Liver (tissue), 8 donors: ENCODE measurements at regions not wholly inside any gene's neighbourhood (a gene's known extent, or its start where the extent isn't known, plus 50 kb on each side); places are given as distances from the start of the nearest gene placed in this dataset.

Source experiments
- DNase-seq: peaks from one replicate; pipeline ENCODE4 v3.0.0-alpha.2; 2017; ENCODE audit warnings: low spot score
- H3K27ac ChIP-seq, 2 donors: one replicate each; pipeline ENCODE4 v1.7.0; 2013; ENCODE audit warnings: inconsistent platforms in 2 of 2, low read length in 2 of 2, control low read depth in 1 of 2, low read depth in 1 of 2, mild to moderate bottlenecking in 1 of 2
- H3K27me3 ChIP-seq, 4 donors: one replicate each; pipeline versions ENCODE4 v1.6.1 to v1.7.0; 2013; ENCODE audit warnings: low read length in 3 of 4, inconsistent platforms in 1 of 4, mild to moderate bottlenecking in 1 of 4, moderate library complexity in 1 of 4; ENCODE audit not compliant: control insufficient read depth in 4 of 4, insufficient read depth in 4 of 4
- H3K36me3 ChIP-seq, 4 donors: one replicate each; pipeline versions ENCODE4 v1.6.1 to v1.7.0; 2013; ENCODE audit warnings: low read length in 3 of 4, mild to moderate bottlenecking in 3 of 4, low read depth in 1 of 4, moderate library complexity in 1 of 4; ENCODE audit not compliant: control insufficient read depth in 4 of 4, insufficient read depth in 3 of 4
- H3K4me1 ChIP-seq, 4 donors: one replicate each; pipeline versions ENCODE4 v1.6.1 to v1.7.0; 2013; ENCODE audit warnings: low read length in 3 of 4, mild to moderate bottlenecking in 3 of 4, moderate library complexity in 1 of 4; ENCODE audit not compliant: control insufficient read depth in 4 of 4, insufficient read depth in 4 of 4
- H3K4me3 ChIP-seq, 3 donors: one replicate each; pipeline versions ENCODE4 v1.6.1 to v1.7.0; 2013; ENCODE audit warnings: low read length in 3 of 3, control low read depth in 1 of 3, low read depth in 1 of 3, mild to moderate bottlenecking in 1 of 3
- H3K9ac ChIP-seq, 2 donors: one replicate each; pipeline ENCODE4 v1.7.0; 2013; ENCODE audit warnings: low read length in 2 of 2, mild to moderate bottlenecking in 2 of 2, moderate library complexity in 2 of 2, control low read depth in 1 of 2, low read depth in 1 of 2
- H3K9me3 ChIP-seq, 4 donors: one replicate each; pipeline versions ENCODE4 v1.6.1 to v1.7.0; 2013; ENCODE audit warnings: low read length in 3 of 4; ENCODE audit not compliant: control insufficient read depth in 4 of 4
- ATF3 ChIP-seq: IDR thresholded peaks from 2 replicates; pipeline ENCODE4 v1.6.1; 2016; ENCODE audit warnings: antibody characterized with exemption
- EGR1 ChIP-seq, 2 donors: IDR thresholded peaks; 2 replicates each; pipeline ENCODE4 v1.6.1; 2016 to 2018; ENCODE audit warnings: antibody characterized with exemption in 2 of 2, low read depth in 2 of 2
- FOXA1 ChIP-seq: IDR thresholded peaks from 2 replicates; pipeline ENCODE4 v1.6.1; 2016; ENCODE audit warnings: antibody characterized with exemption
- FOXA2 ChIP-seq: IDR thresholded peaks from 2 replicates; pipeline ENCODE4 v1.6.1; 2016; ENCODE audit warnings: antibody characterized with exemption
- GABPA ChIP-seq, 2 donors: IDR thresholded peaks in 1 of 2; conservative IDR thresholded peaks in 1 of 2; 2 replicates each; pipeline ENCODE4 v1.6.1; 2016; ENCODE audit warnings: antibody characterized with exemption in 2 of 2, mild to moderate bottlenecking in 1 of 2, moderate library complexity in 1 of 2
- HNF4A ChIP-seq, 2 donors: conservative IDR thresholded peaks; 2 replicates each; pipeline ENCODE4 v1.6.1; 2016; ENCODE audit warnings: antibody characterized with exemption in 2 of 2, mild to moderate bottlenecking in 2 of 2
- HNF4G ChIP-seq: IDR thresholded peaks from 2 replicates; pipeline ENCODE4 v1.6.1; 2016; ENCODE audit warnings: antibody characterized with exemption
- JUND ChIP-seq, 2 donors: IDR thresholded peaks; 2 replicates each; pipeline ENCODE4 v1.6.1; 2016; ENCODE audit warnings: antibody characterized with exemption in 2 of 2
- MAX ChIP-seq: IDR thresholded peaks from 2 replicates; pipeline ENCODE4 v1.6.1; 2016; ENCODE audit warnings: antibody characterized with exemption
- NR2F2 ChIP-seq: IDR thresholded peaks from 2 replicates; pipeline ENCODE4 v1.6.1; 2016; ENCODE audit warnings: antibody characterized with exemption
- RAD21 ChIP-seq, 2 donors: IDR thresholded peaks; 2 replicates each; pipeline ENCODE4 v1.6.1; 2016; ENCODE audit warnings: antibody characterized with exemption in 2 of 2, mild to moderate bottlenecking in 2 of 2
- RXRA ChIP-seq, 2 donors: IDR thresholded peaks; 2 replicates each; pipeline ENCODE4 v1.6.1; 2017 to 2018; ENCODE audit warnings: antibody characterized with exemption in 2 of 2, mild to moderate bottlenecking in 1 of 2
- SP1 ChIP-seq: IDR thresholded peaks from 2 replicates; pipeline ENCODE4 v1.6.1; 2018; ENCODE audit warnings: antibody characterized with exemption, mild to moderate bottlenecking
- TAF1 ChIP-seq: conservative IDR thresholded peaks from 2 replicates; pipeline ENCODE4 v1.6.1; 2016; ENCODE audit warnings: antibody characterized with exemption, mild to moderate bottlenecking
- YY1 ChIP-seq: IDR thresholded peaks from 2 replicates; pipeline ENCODE4 v1.6.1; 2016; ENCODE audit warnings: antibody characterized with exemption, mild to moderate bottlenecking
- ZBTB33 ChIP-seq: IDR thresholded peaks from 2 replicates; pipeline ENCODE4 v1.6.1; 2016; ENCODE audit warnings: antibody characterized with exemption
- WGBS: extraction: QIAGEN DNeasy Blood & Tissue Kit; methylation state at CpG from one replicate; pipeline ENCODE4 v1.1.7; 2013; 5-methylcytosine and 5-hydroxymethylcytosine counted together
- TF ChIP-seq, protein P1 (sequence below): fragments of 150-350 bp; IDR thresholded peaks from 2 replicates; pipeline ENCODE4 v1.5.1; 2017; ENCODE audit warnings: improper control_type of control experiment, low read depth, low read length; ENCODE audit not compliant: missing input control
- TF ChIP-seq, protein P2 (sequence below): IDR thresholded peaks from 2 replicates; pipeline ENCODE4 v1.6.1; 2016; ENCODE audit warnings: antibody characterized with exemption, mild to moderate bottlenecking
- donor health status: healthy.
- donor health status: healthy.
- donor health status: healthy.
- donor health status: healthy.
- donor health status: healthy.

DNA sequence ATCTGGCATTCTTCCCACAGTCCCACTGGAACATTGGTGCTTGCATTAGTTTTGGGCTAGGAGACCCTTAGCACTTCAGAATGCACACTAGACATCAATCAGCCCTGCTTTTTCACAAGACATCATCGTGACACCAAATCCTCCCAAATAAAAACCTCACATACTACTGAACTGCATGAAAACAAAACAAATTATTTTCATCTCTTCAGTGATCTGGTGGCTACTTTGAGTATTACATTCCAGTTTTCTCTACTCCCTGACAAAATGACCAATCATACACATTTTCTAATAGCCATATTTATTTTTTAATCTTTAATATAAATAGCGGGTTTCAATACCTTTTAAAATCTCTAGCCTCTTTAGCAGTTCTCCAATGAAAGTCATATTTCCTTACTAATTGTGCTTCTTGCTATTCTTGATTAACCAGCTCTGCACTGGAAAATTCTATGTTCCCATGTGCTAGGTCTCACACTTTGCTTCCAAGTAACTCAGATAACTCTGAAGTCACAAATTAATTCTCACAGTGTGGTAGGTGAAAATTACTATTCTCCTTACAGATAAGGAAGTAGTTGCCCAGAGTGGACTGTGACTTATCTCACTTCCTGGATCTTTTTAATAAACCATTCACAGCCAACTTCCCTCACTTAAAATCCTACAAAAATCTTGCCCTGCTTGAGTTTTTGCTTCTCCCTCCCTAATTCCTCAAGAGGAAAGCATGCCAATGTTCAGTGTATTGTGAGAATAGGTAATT, 82.5 kb upstream of the EPB41L3 start:
- no peak overlapping the region for H3K4me3 ChIP-seq
- H3K36me3 ChIP-seq, result no peaks in the 10 kb centered on the region
- no peak overlapping the region for H3K9ac ChIP-seq
- no peak overlapping the region for H3K27ac ChIP-seq
- 90% methylated on average over 2 of the region's 2 CpGs for WGBS
- H3K27me3 ChIP-seq, result peaks cover 0 to 11% (median 0%) of the 10 kb centered on the region in 4 donors
- H3K4me1 ChIP-seq, result peaks cover 6 to 32% (median 27%) of the 10 kb centered on the region in 4 donors
- no peaks in the 10 kb centered on the region for H3K9me3 ChIP-seq
- no peak for TF ChIP-seq MAX
- no peak for TF ChIP-seq ATF3
- TF ChIP-seq GABPA (IDR thresholded peaks at IDR 0.05 in 1 of 2, conservative IDR thresholded peaks at IDR 0.05 in 1 of 2), result no peak
- TF ChIP-seq SP1, result no peak
- no peak for TF ChIP-seq RAD21 (IDR thresholded peaks at IDR 0.05)
- TF ChIP-seq RXRA (IDR thresholded peaks at IDR 0.05), result no peak
- no peak for TF ChIP-seq TAF1
- TF ChIP-seq HNF4A (conservative IDR thresholded peaks at IDR 0.05), result no peak
- TF ChIP-seq ZBTB33, result no peak
- no peak for TF ChIP-seq HNF4G
- DNase-seq, result no peak

DNA sequence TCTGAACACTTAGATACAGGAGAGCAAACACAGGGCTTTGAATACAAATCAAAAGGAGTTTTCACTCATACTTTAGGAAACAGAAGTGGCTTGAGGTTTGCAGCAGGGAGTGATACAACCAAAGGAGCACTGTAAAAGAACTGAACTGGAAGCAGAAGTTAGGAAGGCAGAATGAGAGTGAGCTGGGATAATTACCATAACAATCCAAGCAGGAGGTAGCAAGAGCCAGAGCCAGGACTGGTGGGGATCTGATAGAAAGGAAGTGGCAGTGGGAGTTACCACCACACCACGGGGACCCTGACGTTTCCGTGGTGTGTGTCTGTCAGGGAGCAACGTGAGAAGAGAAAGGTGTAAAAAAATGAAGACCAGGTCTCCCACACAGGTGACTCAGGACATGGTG, 81.3 kb upstream of the EPB41L3 start:
- H3K9me3 ChIP-seq, result no peaks in the 10 kb centered on the region
- peaks cover 0 to 11% (median 0%) of the 10 kb centered on the region in 4 donors for H3K27me3 ChIP-seq
- H3K9ac ChIP-seq, result no peak overlapping the region
- no peaks in the 10 kb centered on the region for H3K36me3 ChIP-seq
- peaks cover 6 to 24% (median 20%) of the 10 kb centered on the region in 4 donors for H3K4me1 ChIP-seq
- no peak for TF ChIP-seq YY1
- TF ChIP-seq JUND (IDR thresholded peaks at IDR 0.05), result no peak
- no peak for TF ChIP-seq ZBTB33
- TF ChIP-seq TAF1, result no peak
- TF ChIP-seq GABPA (IDR thresholded peaks at IDR 0.05 in 1 of 2, conservative IDR thresholded peaks at IDR 0.05 in 1 of 2), result no peak
- no peak for TF ChIP-seq ATF3
- TF ChIP-seq RAD21 (IDR thresholded peaks at IDR 0.05), result no peak
- TF ChIP-seq, protein P1, sequence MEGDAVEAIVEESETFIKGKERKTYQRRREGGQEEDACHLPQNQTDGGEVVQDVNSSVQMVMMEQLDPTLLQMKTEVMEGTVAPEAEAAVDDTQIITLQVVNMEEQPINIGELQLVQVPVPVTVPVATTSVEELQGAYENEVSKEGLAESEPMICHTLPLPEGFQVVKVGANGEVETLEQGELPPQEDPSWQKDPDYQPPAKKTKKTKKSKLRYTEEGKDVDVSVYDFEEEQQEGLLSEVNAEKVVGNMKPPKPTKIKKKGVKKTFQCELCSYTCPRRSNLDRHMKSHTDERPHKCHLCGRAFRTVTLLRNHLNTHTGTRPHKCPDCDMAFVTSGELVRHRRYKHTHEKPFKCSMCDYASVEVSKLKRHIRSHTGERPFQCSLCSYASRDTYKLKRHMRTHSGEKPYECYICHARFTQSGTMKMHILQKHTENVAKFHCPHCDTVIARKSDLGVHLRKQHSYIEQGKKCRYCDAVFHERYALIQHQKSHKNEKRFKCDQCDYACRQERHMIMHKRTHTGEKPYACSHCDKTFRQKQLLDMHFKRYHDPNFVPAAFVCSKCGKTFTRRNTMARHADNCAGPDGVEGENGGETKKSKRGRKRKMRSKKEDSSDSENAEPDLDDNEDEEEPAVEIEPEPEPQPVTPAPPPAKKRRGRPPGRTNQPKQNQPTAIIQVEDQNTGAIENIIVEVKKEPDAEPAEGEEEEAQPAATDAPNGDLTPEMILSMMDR, result no peak
- TF ChIP-seq SP1, result no peak
- no peak for TF ChIP-seq MAX
- no peak for TF ChIP-seq NR2F2
- no peak for TF ChIP-seq FOXA2
- TF ChIP-seq, protein P2, sequence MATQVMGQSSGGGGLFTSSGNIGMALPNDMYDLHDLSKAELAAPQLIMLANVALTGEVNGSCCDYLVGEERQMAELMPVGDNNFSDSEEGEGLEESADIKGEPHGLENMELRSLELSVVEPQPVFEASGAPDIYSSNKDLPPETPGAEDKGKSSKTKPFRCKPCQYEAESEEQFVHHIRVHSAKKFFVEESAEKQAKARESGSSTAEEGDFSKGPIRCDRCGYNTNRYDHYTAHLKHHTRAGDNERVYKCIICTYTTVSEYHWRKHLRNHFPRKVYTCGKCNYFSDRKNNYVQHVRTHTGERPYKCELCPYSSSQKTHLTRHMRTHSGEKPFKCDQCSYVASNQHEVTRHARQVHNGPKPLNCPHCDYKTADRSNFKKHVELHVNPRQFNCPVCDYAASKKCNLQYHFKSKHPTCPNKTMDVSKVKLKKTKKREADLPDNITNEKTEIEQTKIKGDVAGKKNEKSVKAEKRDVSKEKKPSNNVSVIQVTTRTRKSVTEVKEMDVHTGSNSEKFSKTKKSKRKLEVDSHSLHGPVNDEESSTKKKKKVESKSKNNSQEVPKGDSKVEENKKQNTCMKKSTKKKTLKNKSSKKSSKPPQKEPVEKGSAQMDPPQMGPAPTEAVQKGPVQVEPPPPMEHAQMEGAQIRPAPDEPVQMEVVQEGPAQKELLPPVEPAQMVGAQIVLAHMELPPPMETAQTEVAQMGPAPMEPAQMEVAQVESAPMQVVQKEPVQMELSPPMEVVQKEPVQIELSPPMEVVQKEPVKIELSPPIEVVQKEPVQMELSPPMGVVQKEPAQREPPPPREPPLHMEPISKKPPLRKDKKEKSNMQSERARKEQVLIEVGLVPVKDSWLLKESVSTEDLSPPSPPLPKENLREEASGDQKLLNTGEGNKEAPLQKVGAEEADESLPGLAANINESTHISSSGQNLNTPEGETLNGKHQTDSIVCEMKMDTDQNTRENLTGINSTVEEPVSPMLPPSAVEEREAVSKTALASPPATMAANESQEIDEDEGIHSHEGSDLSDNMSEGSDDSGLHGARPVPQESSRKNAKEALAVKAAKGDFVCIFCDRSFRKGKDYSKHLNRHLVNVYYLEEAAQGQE, result no peak
- TF ChIP-seq HNF4A (conservative IDR thresholded peaks at IDR 0.05), result no peak
- no peak for TF ChIP-seq EGR1 (IDR thresholded peaks at IDR 0.05; ENCODE audit: low read depth in 2 of 2)
- TF ChIP-seq RXRA (IDR thresholded peaks at IDR 0.05), result no peak
- no peak for TF ChIP-seq FOXA1
- no peak for TF ChIP-seq HNF4G
- H3K27ac ChIP-seq, result no peak overlapping the region
- no peak for DNase-seq
- WGBS, result 42% methylated on average over 4 of the region's 4 CpGs
- H3K4me3 ChIP-seq, result no peak overlapping the region
